Caki2 (cell line): ENCODE measurements at regions not wholly inside any gene's neighbourhood (a gene's known extent, or its start where the extent isn't known, plus 50 kb on each side); places are given as distances from the start of the nearest gene placed in this dataset.

Source experiments
- DNase-seq: peaks from one replicate; pipeline ENCODE4 v3.0.0-alpha.2; 2015; ENCODE audit warnings: low read depth
- in situ Hi-C: cut with HindIII; loops from 2 replicates; pipeline ENCODE4 v1.10.0; 2016; ENCODE audit warnings: low sequenced_read_pairs, low pct_unique_long_range_greater_than_20kb, mixed read lengths

DNA sequence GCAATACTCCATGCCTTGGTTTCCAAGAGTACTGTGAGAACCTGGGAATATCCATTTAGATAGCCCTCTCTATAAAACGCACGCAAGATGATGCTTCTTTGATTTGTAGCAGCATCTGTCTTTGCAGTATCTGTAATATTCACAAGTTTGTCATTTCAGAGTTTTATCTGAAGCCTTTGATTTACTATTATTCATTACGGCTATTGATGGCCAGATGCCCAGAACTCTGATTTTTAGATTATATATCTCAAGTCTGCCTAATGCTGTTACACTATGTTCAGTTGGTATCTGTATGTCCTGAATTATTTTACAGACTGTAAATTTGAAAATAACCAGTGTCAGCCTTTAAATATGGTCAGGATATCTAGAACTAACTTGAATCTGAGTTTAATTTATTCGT, 233.3 kb downstream of the FAM170A start:
- DNase-seq, result no peak
- in situ Hi-C loops, result no loop called here

DNA sequence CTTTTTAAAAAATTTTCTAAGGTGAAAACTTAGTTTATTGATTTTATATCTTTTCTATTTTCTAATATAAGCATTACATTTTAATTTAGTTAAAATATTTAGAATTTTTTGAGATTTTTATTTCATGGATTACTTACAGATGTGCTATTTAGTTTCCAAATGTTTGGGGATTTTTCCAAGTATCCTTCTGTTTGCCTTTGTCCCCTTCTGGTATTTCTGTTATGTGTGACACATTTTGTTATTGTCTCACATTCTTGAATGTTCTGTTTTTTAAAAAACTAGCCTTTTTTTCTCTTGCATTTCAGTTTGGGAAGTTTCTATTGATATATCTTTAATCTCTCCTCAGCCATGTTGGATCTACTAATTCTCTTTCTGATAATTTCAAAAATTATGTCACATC, 234.9 kb downstream of the FAM170A start:
- DNase-seq, result no peak
- in situ Hi-C loops, result no loop called here

- in situ Hi-C loops, result no loop called here
- DNase-seq, result no peak
Measured at GRCh38 chr5:119873611-119874010, 244.3 kb downstream of the FAM170A start.

- in situ Hi-C loops, result no loop called here
Measured at GRCh38 chr5:119876522-119876921, 247.2 kb downstream of the FAM170A start.

GRCh38 chr5:119878712-119879111, 249.4 kb downstream of the FAM170A start:
- DNase-seq, result no peak
- in situ Hi-C loops, result no loop called here

More at GRCh38 chr5:119876522-119876921, 247.2 kb downstream of the FAM170A start:
- DNase-seq, result no peak

GRCh38 chr5:119879446-119879845, 250.1 kb downstream of the FAM170A start:
- DNase-seq, result no peak
- in situ Hi-C loops, result no loop called here

- no peak for DNase-seq
- in situ Hi-C loops, result no loop called here
Measured at GRCh38 chr5:119895066-119895465, 265.7 kb downstream of the FAM170A start.

- in situ Hi-C loops, result no loop called here
- no peak for DNase-seq
Measured at GRCh38 chr5:119896826-119897536, 267.6 kb downstream of the FAM170A start.

GRCh38 chr5:119897537-119898370, 268.4 kb downstream of the FAM170A start:
- DNase-seq, result no peak
- in situ Hi-C loops, result no loop called here

- in situ Hi-C loops, result no loop called here
- no peak for DNase-seq
Measured at GRCh38 chr5:119899981-119900380, 270.6 kb downstream of the FAM170A start.

DNA sequence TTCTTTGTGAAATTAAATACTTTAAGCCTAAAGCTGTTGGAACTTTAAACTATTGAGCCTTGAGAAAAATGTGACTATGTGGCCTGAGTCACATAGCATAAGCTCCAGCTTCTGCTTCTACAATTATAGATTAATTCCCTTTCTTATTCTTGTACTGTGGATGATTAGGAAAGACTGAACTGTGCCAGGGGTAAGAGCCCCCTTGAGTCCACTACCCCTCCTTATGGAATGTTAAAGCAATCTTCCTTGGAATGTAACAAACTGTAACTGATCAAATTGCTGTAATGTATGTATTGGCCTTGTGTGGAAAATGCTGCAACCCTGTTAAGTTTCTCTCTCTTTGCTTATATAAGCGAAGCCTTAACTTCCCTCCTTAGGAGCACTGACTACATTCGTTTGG, 273.2 kb downstream of the FAM170A start:
- no peak for DNase-seq
- in situ Hi-C loops, result no loop called here

- in situ Hi-C loops, result no loop called here
- no peak for DNase-seq
Measured at GRCh38 chr5:119913425-119913824, 284.1 kb downstream of the FAM170A start.

- no peak for DNase-seq
- in situ Hi-C loops, result no loop called here
Measured at GRCh38 chr5:119919279-119919678, 289.9 kb downstream of the FAM170A start.

DNA sequence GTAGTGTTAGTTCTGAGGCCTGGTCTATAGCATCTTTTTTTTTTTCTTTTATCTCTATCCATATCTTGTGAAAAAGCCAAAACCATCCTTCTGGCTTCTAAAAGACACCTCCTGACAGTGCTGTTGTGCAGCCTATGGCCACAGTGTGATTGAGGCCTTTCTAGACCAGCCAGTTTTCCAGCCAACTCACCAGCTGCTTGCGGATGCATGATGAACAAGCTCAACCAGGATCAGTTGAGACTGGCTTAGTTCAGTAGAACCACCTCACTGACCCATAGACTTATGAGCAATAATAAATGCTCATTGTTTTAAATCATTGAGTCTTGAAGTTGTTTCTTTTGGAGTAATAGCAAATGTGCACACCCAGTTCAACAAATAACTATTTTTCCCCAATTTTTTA, 296.9 kb downstream of the FAM170A start:
- in situ Hi-C loops, result no loop called here

DNA sequence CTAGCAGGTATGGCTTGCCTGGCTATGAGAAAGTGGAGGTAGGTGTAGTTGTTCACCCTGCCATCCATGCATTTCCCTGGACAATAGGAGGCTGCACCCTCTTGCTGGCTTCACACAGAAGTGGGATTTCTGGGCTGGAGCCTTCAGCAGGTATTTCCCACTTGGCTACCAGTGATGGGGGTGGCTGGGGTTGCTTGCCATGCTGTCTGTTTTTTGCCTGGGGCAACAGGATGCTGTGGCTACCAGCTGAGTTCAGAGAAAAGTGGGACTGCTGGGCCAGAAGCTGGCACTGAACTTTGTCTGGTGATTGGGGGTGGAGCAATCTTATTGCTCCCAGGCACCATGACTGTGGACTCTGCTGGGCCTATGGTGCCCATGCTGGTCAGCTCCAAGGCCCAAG, 299.6 kb downstream of the FAM170A start:
- in situ Hi-C loops, result no loop called here
- no peak for DNase-seq

More for the DNA sequence above, 296.9 kb downstream of the FAM170A start:
- no peak for DNase-seq

DNA sequence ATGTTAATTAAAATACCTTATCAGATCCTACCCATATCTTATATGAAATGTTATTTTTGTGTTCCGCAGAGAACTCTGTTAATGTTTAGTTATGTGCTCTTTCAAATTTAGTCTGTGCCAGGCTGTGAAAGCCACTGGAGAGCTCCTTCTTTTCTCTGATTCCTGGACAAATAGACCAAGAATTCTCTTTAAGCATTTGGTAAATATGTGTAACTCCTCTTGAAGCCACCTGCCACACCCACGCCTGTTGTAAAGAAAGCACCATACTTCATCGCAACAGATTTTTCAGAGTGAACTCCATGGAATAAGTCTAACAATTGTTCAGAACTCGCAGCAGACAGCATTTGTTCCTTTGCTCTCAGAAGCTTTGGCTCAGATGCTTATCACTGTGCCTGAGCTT, 301.1 kb downstream of the FAM170A start:
- DNase-seq, result no peak
- in situ Hi-C loops, result no loop called here

DNA sequence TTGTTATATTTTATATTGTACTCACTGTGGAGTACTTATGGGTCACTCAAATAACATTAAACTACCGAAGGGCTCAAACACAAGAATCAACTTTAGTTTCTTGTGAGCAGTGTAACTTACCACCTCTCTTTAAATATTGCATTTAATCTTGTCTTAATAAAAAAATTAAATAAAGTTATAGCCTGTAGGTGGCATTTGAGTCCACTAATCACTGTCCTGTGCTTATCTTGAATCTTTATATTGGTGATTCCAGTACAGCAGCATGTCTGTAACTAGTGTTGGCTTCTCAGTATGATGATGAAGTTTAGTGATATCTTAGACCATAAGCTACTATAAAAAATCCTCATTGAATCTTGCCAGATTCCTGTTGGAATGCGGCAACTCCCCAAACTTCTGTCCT, 313.8 kb downstream of the FAM170A start:
- in situ Hi-C loops, result no loop called here
- DNase-seq, result no peak

DNA sequence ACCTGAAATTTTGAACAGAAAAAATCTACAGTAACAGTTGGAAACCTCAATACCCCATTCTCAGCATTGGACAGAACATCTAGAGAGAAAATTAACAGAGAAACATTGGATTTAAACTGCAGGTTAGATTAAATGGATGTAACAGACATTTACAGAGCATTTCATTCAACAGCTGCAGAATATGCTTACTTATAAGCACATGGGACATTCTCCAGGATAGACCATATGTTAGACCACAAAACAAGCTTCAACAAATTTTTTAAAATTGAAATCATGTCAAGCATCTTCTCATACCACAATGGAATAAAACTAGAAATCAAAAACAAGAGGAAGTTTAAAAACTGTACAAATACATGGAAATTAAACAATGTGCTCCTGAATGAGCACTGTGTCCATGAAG, 316.3 kb downstream of the FAM170A start:
- in situ Hi-C loops, result no loop called here

DNA sequence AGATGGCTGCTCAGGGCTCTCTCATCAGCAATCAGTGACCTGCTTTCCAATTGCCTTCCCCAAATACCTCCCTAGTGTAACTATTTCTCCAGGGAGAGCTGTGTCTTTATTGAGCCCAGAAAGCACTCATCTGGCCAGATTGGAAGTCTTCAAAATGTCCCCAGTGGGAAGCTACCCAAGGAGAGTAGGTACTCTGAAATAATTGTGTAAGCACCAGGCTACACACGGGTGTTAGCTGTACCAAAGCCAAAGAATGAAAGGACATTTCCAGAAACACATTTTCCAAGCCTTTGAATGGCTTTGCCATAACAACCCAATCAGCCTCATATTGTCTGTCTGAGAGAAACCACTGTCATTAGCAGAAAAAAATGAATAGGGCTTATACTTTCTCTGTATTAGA, 318.8 kb downstream of the FAM170A start:
- no peak for DNase-seq
- in situ Hi-C loops, result no loop called here

More for the DNA sequence above, 316.3 kb downstream of the FAM170A start:
- DNase-seq, result no peak
